ENCODE measurements at regions not wholly inside any gene's neighbourhood (a gene's known extent, or its start where the extent isn't known, plus 50 kb on each side); places are given as distances from the start of the nearest gene placed in this dataset.

- Histone ChIP-seq H3K36me3 (ENCODE audit: insufficient read depth, low read length) (no peaks in the 10 kb centered on the region), H2AFZ (ENCODE audit: low read length) (no peak overlapping the region), H3K4me2 (ENCODE audit: low read length) (no peak overlapping the region), H3K79me2 (ENCODE audit: insufficient read depth, low read depth, low read length) (no peaks in the 10 kb centered on the region), H3K4me1 (ENCODE audit: insufficient read depth, low read length, poor library complexity, severe bottlenecking) (peaks cover 14% of the 10 kb centered on the region), H3K4me3 (ENCODE audit: low read depth, low read length, poor library complexity, severe bottlenecking) (no peak overlapping the region), H3K9me3 (ENCODE audit: low read length) (no peaks in the 10 kb centered on the region), H4K20me1 (ENCODE audit: insufficient read depth, low read length) (no peaks in the 10 kb centered on the region), H3K27ac (ENCODE audit: low read depth, low read length, poor library complexity, severe bottlenecking) (no peak overlapping the region), H3K9me2 (ENCODE audit: insufficient read depth, low read length) (no peaks in the 10 kb centered on the region)
- intact Hi-C loops (cut with micrococcal nuclease; ENCODE audit: unreplicated experiment) = loop anchor here (5.0 to 10.0 kb wide), 3 partner anchors 206 to 538 kb away; partner anchors contain the start of gene SLC7A11
- BruUV-seq (replicated peaks) = no TSS peak
- POLR2A ChIA-PET = interaction anchor here (2.6 kb wide), 1 partner anchor 52 kb away, joined by 10 read pairs; no protein-coding TSS in a partner anchor
- CTCF ChIA-PET (ENCODE audit: unreplicated experiment) = no interaction called here
- TF ChIP-seq CTCF (conservative IDR thresholded peaks at IDR 0.05; ENCODE audit: low read length) (no peak), EZH2phosphoT487 (IDR thresholded peaks at IDR 0.05; ENCODE audit: borderline replicate concordance, low read depth, low read length) (no peak)
- no peak for DNase-seq (ENCODE audit: low spot score)
These were observed 203.1 kb downstream of the SLC7A11 start for GRCh38 chr4:138039010-138039409.

- H3K36me3 ChIP-seq (ENCODE audit: insufficient read depth, low read length) = no peaks in the 10 kb centered on the region
- no peaks in the 10 kb centered on the region for H3K79me2 ChIP-seq (ENCODE audit: insufficient read depth, low read depth, low read length)
- DNase-seq (ENCODE audit: low spot score) = no peak
- TF ChIP-seq CTCF (conservative IDR thresholded peaks at IDR 0.05; ENCODE audit: low read length) = no peak
- no peak for TF ChIP-seq EZH2phosphoT487 (IDR thresholded peaks at IDR 0.05; ENCODE audit: borderline replicate concordance, low read depth, low read length)
- no peaks in the 10 kb centered on the region for H3K9me2 ChIP-seq (ENCODE audit: insufficient read depth, low read length)
- no peak overlapping the region for H3K4me2 ChIP-seq (ENCODE audit: low read length)
- no TSS peak for BruUV-seq (replicated peaks)
- no peaks in the 10 kb centered on the region for H4K20me1 ChIP-seq (ENCODE audit: insufficient read depth, low read length)
- no peaks in the 10 kb centered on the region for H3K9me3 ChIP-seq (ENCODE audit: low read length)
- no peak overlapping the region for H3K4me3 ChIP-seq (ENCODE audit: low read depth, low read length, poor library complexity, severe bottlenecking)
- H2AFZ ChIP-seq (ENCODE audit: low read length) = peak overlapping the region; percentile 26; the same call in 1 of the 2 replicates
- peaks cover 14% of the 10 kb centered on the region for H3K4me1 ChIP-seq (ENCODE audit: insufficient read depth, low read length, poor library complexity, severe bottlenecking)
- H3K27ac ChIP-seq (ENCODE audit: low read depth, low read length, poor library complexity, severe bottlenecking) = no peak overlapping the region
- CTCF ChIA-PET (ENCODE audit: unreplicated experiment) = no interaction called here
- intact Hi-C loops (cut with micrococcal nuclease; ENCODE audit: unreplicated experiment) = loop anchor here (5.0 to 10.0 kb wide), 3 partner anchors 207 to 540 kb away; partner anchors contain the start of gene SLC7A11
- POLR2A ChIA-PET = interaction anchor here (0.6 to 2.6 kb wide), 4 partner anchors 12 to 59 kb away, joined by 3 to 10 read pairs (median 5); no protein-coding TSS in a partner anchor
These were observed 204.5 kb downstream of the SLC7A11 start for GRCh38 chr4:138037696-138038095.

GRCh38 chr4:138035781-138036258 is 206.3 kb downstream of the SLC7A11 start:
- Histone ChIP-seq H3K4me1 (ENCODE audit: insufficient read depth, low read length, poor library complexity, severe bottlenecking) (peaks cover 14% of the 10 kb centered on the region), H4K20me1 (ENCODE audit: insufficient read depth, low read length) (no peaks in the 10 kb centered on the region), H3K4me2 (ENCODE audit: low read length) (no peak overlapping the region; the same call in 1 of the 2 replicates), H3K4me3 (ENCODE audit: low read depth, low read length, poor library complexity, severe bottlenecking) (no peak overlapping the region), H3K9me2 (ENCODE audit: insufficient read depth, low read length) (no peaks in the 10 kb centered on the region), H3K79me2 (ENCODE audit: insufficient read depth, low read depth, low read length) (no peaks in the 10 kb centered on the region), H3K27ac (ENCODE audit: low read depth, low read length, poor library complexity, severe bottlenecking) (no peak overlapping the region), H2AFZ (ENCODE audit: low read length) (peak overlapping the region; percentile 96), H3K9me3 (ENCODE audit: low read length) (no peaks in the 10 kb centered on the region), H3K36me3 (ENCODE audit: insufficient read depth, low read length) (no peaks in the 10 kb centered on the region)
- BruUV-seq (replicated peaks) = no TSS peak
- TF ChIP-seq EZH2phosphoT487 (IDR thresholded peaks at IDR 0.05; ENCODE audit: borderline replicate concordance, low read depth, low read length) (no peak), CTCF (conservative IDR thresholded peaks at IDR 0.05; ENCODE audit: low read length) (peak; percentile 93)
- intact Hi-C loops (cut with micrococcal nuclease; ENCODE audit: unreplicated experiment) = loop anchor here (1.0 to 10.0 kb wide), 8 partner anchors 54 to 835 kb away; partner anchors contain the start of gene SLC7A11
- CTCF ChIA-PET (ENCODE audit: unreplicated experiment) = interaction anchor here (0.7 kb wide), 1 partner anchor 55 kb away, joined by 3 read pairs; no protein-coding TSS in a partner anchor
- DNase-seq (ENCODE audit: low spot score) = peak; percentile 90
- POLR2A ChIA-PET = interaction anchor here (0.6 to 2.4 kb wide), 6 partner anchors 11 to 641 kb away, joined by 3 to 10 read pairs (median 4); no protein-coding TSS in a partner anchor
